ENCODE measurements at regions not wholly inside any gene's neighbourhood (a gene's known extent, or its start where the extent isn't known, plus 50 kb on each side); places are given as distances from the start of the nearest gene placed in this dataset.

GRCh38 chr4:124083711-124084110 lies 628.8 kb downstream of the ANKRD50 start:
- no peak overlapping the region for H3K4me3 ChIP-seq (ENCODE audit: low read depth, low read length)
- no peak for TF ChIP-seq CTCF (IDR thresholded peaks at IDR 0.05; ENCODE audit: insufficient read depth, low read depth, low read length, missing control alignments)
- DNase-seq (ENCODE audit: low read depth): no peak

- H3K4me3 ChIP-seq (ENCODE audit: low read depth, low read length): no peak overlapping the region
- DNase-seq (ENCODE audit: low read depth): no peak
- no peak for TF ChIP-seq CTCF (IDR thresholded peaks at IDR 0.05; ENCODE audit: insufficient read depth, low read depth, low read length, missing control alignments)
Measured at GRCh38 chr4:124085561-124086180, 626.9 kb downstream of the ANKRD50 start.

GRCh38 chr4:124090021-124090420 lies 622.5 kb downstream of the ANKRD50 start:
- DNase-seq (ENCODE audit: low read depth): no peak
- no peak overlapping the region for H3K4me3 ChIP-seq (ENCODE audit: low read depth, low read length)
- TF ChIP-seq CTCF (IDR thresholded peaks at IDR 0.05; ENCODE audit: insufficient read depth, low read depth, low read length, missing control alignments): no peak

GRCh38 chr4:124092101-124092500 lies 620.4 kb downstream of the ANKRD50 start:
- TF ChIP-seq CTCF (IDR thresholded peaks at IDR 0.05; ENCODE audit: insufficient read depth, low read depth, low read length, missing control alignments): no peak
- DNase-seq (ENCODE audit: low read depth): no peak
- H3K4me3 ChIP-seq (ENCODE audit: low read depth, low read length): no peak overlapping the region

- no peak overlapping the region for H3K4me3 ChIP-seq (ENCODE audit: low read depth, low read length)
- TF ChIP-seq CTCF (IDR thresholded peaks at IDR 0.05; ENCODE audit: insufficient read depth, low read depth, low read length, missing control alignments): no peak
- no peak for DNase-seq (ENCODE audit: low read depth)
Measured at GRCh38 chr4:124092541-124092984, 620.0 kb downstream of the ANKRD50 start.

GRCh38 chr4:124095621-124096020 lies 616.9 kb downstream of the ANKRD50 start:
- DNase-seq (ENCODE audit: low read depth): no peak
- H3K4me3 ChIP-seq (ENCODE audit: low read depth, low read length): no peak overlapping the region
- TF ChIP-seq CTCF (IDR thresholded peaks at IDR 0.05; ENCODE audit: insufficient read depth, low read depth, low read length, missing control alignments): no peak

GRCh38 chr4:124096290-124096689 lies 616.2 kb downstream of the ANKRD50 start:
- DNase-seq (ENCODE audit: low read depth): no peak
- no peak overlapping the region for H3K4me3 ChIP-seq (ENCODE audit: low read depth, low read length)
- no peak for TF ChIP-seq CTCF (IDR thresholded peaks at IDR 0.05; ENCODE audit: insufficient read depth, low read depth, low read length, missing control alignments)

Measured in GM12865 (cell line).